Neural cell (in vitro differentiated cells): ENCODE measurements at regions not wholly inside any gene's neighbourhood (a gene's known extent, or its start where the extent isn't known, plus 50 kb on each side); places are given as distances from the start of the nearest gene placed in this dataset.

Source experiments
- H2AFZ ChIP-seq: fragments of 200-600, 300-800 bp; sonication (generic), shearing (Covaris generic); 2 replicates; pipeline ENCODE4 v1.6.0; 2014; ENCODE audit warnings: low read depth, mild to moderate bottlenecking, antibody characterized with exemption, low read length, moderate library complexity
- H3F3A ChIP-seq: fragments of 200-600 bp; shearing (Covaris generic); 2 replicates; pipeline ENCODE4 v1.6.1; 2016; ENCODE audit warnings: mild to moderate bottlenecking, moderate library complexity, mixed read lengths, antibody characterized with exemption, low read length; ENCODE audit not compliant: insufficient read depth, poor library complexity, severe bottlenecking
- H3K27ac ChIP-seq: fragments of 200-600, 300-800 bp; sonication (generic), shearing (Covaris generic); 2 replicates; pipeline ENCODE4 v1.5.1; 2014; ENCODE audit warnings: mild to moderate bottlenecking, low read length, moderate library complexity
- H3K27me3 ChIP-seq: fragments of 300-800, 200-600 bp; sonication (generic), shearing (Covaris generic); 2 replicates; pipeline ENCODE4 v1.6.0; 2014; ENCODE audit warnings: mild to moderate bottlenecking, low read depth, low read length, moderate library complexity; ENCODE audit not compliant: insufficient read depth
- H3K36me3 ChIP-seq: fragments of 300-800, 200-600 bp; sonication (generic), shearing (Covaris generic); 2 replicates; pipeline ENCODE4 v1.5.1; 2014; ENCODE audit warnings: mild to moderate bottlenecking, antibody characterized with exemption, low read length, moderate library complexity; ENCODE audit not compliant: insufficient read depth
- H3K4me2 ChIP-seq: fragments of 300-800, 200-600 bp; sonication (generic), shearing (Covaris generic); 2 replicates; pipeline ENCODE4 v1.6.0; 2014; ENCODE audit warnings: mild to moderate bottlenecking, low read length
- H3K4me3 ChIP-seq: fragments of 300-800, 200-600 bp; sonication (generic), shearing (Covaris generic); 2 replicates; pipeline ENCODE4 v1.5.1; 2014; ENCODE audit warnings: mild to moderate bottlenecking, low read length, moderate library complexity
- H3K79me2 ChIP-seq: fragments of 200-600 bp; shearing (Covaris generic); replicated peaks from 2 replicates; pipeline ENCODE4 v1.6.0; 2014; ENCODE audit warnings: mild to moderate bottlenecking, low read length, moderate library complexity; ENCODE audit not compliant: insufficient read depth
- H3K9ac ChIP-seq: fragments of 300-800, 200-600 bp; sonication (generic), shearing (Covaris generic); 2 replicates; pipeline ENCODE4 v1.6.1; 2016; ENCODE audit warnings: mild to moderate bottlenecking, low read length, mixed read lengths
- H3K9me2 ChIP-seq: fragments of 200-600 bp; shearing (Covaris generic); 2 replicates; pipeline ENCODE4 v1.6.1; 2016; ENCODE audit warnings: mild to moderate bottlenecking, low read length, mixed read lengths; ENCODE audit not compliant: insufficient read depth
- H3K9me3 ChIP-seq: fragments of 200-600, 300-800 bp; sonication (generic), shearing (Covaris generic); 2 replicates; pipeline ENCODE4 v1.6.1; 2016; ENCODE audit warnings: mild to moderate bottlenecking, mixed run types, low read length, moderate library complexity, mixed read lengths
- H4K20me1 ChIP-seq: fragments of 200-600 bp; shearing (Covaris generic); 2 replicates; pipeline ENCODE4 v1.6.1; 2016; ENCODE audit warnings: mild to moderate bottlenecking, mixed run types; ENCODE audit not compliant: insufficient read depth
- CTCF ChIP-seq: fragments of 450-650 bp; IDR thresholded peaks from 2 replicates; pipeline ENCODE4 v1.5.1; 2014; ENCODE audit warnings: antibody characterized with exemption, mild to moderate bottlenecking, moderate library complexity; ENCODE audit not compliant: poor library complexity, severe bottlenecking
- EZH2 ChIP-seq: fragments of 200-600, 300-800 bp; shearing (Covaris generic), sonication (generic); IDR thresholded peaks from 2 replicates; pipeline ENCODE4 v1.6.1; 2014; ENCODE audit warnings: antibody characterized with exemption, low read length, borderline replicate concordance, mild to moderate bottlenecking; ENCODE audit not compliant: insufficient read depth, poor library complexity, severe bottlenecking
- MXI1 ChIP-seq: fragments of 450-650 bp; conservative IDR thresholded peaks from 2 replicates; pipeline ENCODE4 v1.6.1; 2014; ENCODE audit warnings: antibody characterized with exemption, mild to moderate bottlenecking; ENCODE audit not compliant: poor library complexity, severe bottlenecking
- POLR2AphosphoS5 ChIP-seq: IDR thresholded peaks from 2 replicates; pipeline ENCODE4 v1.6.1; 2012
- RAD21 ChIP-seq: fragments of 450-650 bp; conservative IDR thresholded peaks from 2 replicates; pipeline ENCODE4 v1.6.1; 2014; ENCODE audit warnings: antibody characterized with exemption, mild to moderate bottlenecking, moderate library complexity
- SMC3 ChIP-seq: fragments of 450-650 bp; conservative IDR thresholded peaks from 2 replicates; pipeline ENCODE4 v1.6.1; 2014; ENCODE audit warnings: antibody characterized with exemption, mild to moderate bottlenecking, moderate library complexity; ENCODE audit not compliant: poor library complexity
- TAF1 ChIP-seq: IDR thresholded peaks from 2 replicates; pipeline ENCODE4 v1.6.1; 2012; ENCODE audit warnings: low read depth
- TF ChIP-seq, protein P1 (sequence below): IDR thresholded peaks from 2 replicates; pipeline ENCODE4 v1.6.1; 2012; ENCODE audit warnings: borderline replicate concordance

- H4K20me1 ChIP-seq, result no peaks in the 10 kb centered on the region
- H3K4me2 ChIP-seq, result no peak overlapping the region
Observed at GRCh38 chr5:124587280-124587679, 159.2 kb downstream of the ZNF608 start.

DNA sequence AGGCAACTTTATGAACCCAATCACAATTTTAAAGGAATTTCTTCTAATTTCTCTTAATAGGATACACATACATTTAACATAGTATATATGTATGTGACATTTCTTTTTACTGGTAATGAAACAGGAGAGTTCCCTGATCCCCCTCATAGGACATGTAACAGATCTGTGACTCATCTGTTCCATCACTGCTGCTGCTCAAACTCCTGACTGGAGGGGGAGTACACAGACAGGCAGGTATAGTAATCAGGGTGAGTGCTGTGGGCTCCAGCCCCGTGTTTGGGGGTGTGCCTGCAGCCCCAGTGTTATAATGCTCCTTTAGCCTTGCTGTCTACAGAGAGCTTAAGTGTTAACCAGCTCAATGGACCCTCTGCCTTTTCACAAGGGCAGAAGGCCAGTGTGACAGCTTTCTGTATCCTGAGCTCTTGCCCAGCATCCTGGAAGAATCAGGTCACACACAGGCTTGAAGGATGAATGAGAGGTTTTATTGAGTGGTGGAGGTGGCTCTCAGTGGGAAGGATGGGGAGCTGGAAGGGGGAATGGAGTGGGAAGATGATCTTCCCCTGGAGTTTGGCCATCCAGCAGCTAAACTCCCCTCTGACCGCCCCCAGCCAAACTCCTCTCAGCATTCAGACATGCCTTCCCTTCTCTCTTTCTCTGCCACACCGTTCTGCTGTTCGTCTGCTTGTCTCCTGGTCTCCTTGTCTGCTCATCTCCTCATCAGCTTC lies 161.3 kb downstream of the ZNF608 start:
- Histone ChIP-seq H3K9me2 (no peaks in the 10 kb centered on the region), H3K36me3 (no peaks in the 10 kb centered on the region), H3K79me2 (no peaks in the 10 kb centered on the region), H3K4me2 (no peak overlapping the region), H3F3A (no peaks in the 10 kb centered on the region), H3K27ac (no peak overlapping the region), H3K9me3 (no peaks in the 10 kb centered on the region), H3K27me3 (no peaks in the 10 kb centered on the region), H2AFZ (no peak overlapping the region), H3K4me3 (no peak overlapping the region), H3K9ac (no peak overlapping the region), H4K20me1 (no peaks in the 10 kb centered on the region)
- no peak for TF ChIP-seq MXI1
- TF ChIP-seq, protein P1, sequence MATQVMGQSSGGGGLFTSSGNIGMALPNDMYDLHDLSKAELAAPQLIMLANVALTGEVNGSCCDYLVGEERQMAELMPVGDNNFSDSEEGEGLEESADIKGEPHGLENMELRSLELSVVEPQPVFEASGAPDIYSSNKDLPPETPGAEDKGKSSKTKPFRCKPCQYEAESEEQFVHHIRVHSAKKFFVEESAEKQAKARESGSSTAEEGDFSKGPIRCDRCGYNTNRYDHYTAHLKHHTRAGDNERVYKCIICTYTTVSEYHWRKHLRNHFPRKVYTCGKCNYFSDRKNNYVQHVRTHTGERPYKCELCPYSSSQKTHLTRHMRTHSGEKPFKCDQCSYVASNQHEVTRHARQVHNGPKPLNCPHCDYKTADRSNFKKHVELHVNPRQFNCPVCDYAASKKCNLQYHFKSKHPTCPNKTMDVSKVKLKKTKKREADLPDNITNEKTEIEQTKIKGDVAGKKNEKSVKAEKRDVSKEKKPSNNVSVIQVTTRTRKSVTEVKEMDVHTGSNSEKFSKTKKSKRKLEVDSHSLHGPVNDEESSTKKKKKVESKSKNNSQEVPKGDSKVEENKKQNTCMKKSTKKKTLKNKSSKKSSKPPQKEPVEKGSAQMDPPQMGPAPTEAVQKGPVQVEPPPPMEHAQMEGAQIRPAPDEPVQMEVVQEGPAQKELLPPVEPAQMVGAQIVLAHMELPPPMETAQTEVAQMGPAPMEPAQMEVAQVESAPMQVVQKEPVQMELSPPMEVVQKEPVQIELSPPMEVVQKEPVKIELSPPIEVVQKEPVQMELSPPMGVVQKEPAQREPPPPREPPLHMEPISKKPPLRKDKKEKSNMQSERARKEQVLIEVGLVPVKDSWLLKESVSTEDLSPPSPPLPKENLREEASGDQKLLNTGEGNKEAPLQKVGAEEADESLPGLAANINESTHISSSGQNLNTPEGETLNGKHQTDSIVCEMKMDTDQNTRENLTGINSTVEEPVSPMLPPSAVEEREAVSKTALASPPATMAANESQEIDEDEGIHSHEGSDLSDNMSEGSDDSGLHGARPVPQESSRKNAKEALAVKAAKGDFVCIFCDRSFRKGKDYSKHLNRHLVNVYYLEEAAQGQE, result no peak
- no peak for TF ChIP-seq EZH2
- TF ChIP-seq RAD21, result no peak
- TF ChIP-seq SMC3, result no peak
- TF ChIP-seq POLR2AphosphoS5, result no peak
- TF ChIP-seq CTCF, result no peak
- no peak for TF ChIP-seq TAF1

More at GRCh38 chr5:124587280-124587679, 159.2 kb downstream of the ZNF608 start:
- Histone ChIP-seq H3K27ac (peak overlapping the region; percentile 1), H3K9me2 (no peaks in the 10 kb centered on the region), H3K9me3 (no peaks in the 10 kb centered on the region), H3K9ac (no peak overlapping the region), H2AFZ (no peak overlapping the region), H3K27me3 (no peaks in the 10 kb centered on the region), H3K79me2 (no peaks in the 10 kb centered on the region), H3K36me3 (no peaks in the 10 kb centered on the region), H3K4me3 (no peak overlapping the region), H3F3A (no peaks in the 10 kb centered on the region)
- TF ChIP-seq POLR2AphosphoS5 (no peak), CTCF (no peak), TAF1 (no peak), RAD21 (no peak)
- TF ChIP-seq, protein P1, result no peak
